Inferior parietal cortex (tissue), 1 donor: ENCODE measurements at regions not wholly inside any gene's neighbourhood (a gene's known extent, or its start where the extent isn't known, plus 50 kb on each side); places are given as distances from the start of the nearest gene placed in this dataset.

Experiments used
- DNase-seq: peaks from one replicate; pipeline ENCODE4 v3.0.0-alpha.2; 2016; ENCODE audit errors: extremely low spot score

DNA sequence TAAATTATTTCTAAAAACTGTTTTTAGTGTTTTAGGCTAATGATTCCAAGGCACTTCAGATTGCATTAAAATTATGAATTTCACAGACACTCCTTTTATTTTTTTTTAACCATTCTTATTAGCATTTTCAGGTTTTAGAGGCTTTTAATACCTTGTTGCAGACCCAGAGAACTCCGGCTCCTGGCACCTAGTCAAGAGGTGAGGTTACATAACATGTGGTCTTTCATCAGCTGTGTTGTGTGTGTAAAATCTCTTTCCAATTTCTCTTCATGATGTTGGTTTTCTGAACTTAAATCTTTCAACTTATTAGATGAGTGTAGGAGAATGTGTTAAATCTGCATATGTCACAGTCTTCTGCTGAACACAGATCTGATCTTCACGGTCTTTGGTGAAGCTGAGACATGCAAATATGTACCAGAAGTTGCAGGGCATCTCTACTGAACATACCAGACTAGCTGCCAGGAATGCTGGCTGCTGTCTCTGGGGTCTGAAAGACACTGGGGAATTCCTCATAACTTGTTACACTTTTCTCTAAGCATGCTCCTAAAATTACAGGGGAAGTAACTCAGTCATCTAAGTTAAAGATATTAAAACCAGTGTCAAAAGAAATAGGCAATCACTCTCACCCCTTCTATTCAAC, 1165.3 kb downstream of the EFNB2 start:
- DNase-seq = no peak

DNA sequence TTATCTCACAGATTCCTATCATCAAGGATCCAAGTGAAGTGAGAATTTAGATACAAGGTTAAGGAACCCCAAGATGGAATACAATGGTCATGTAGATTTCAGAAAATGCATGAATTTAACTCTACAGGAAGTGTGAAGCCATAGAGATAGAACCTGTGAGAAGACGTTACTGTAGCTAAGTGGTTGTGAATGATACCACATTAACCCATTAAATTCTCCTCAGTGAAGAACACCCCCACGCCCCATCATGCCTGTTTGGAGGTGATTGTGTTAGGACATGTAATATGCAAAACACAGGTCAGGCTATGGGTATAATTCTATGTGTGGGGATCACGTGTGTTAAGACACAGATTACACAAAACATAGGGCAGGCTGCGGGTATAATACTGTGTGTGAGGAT, 1166.7 kb downstream of the EFNB2 start:
- no peak for DNase-seq

DNA sequence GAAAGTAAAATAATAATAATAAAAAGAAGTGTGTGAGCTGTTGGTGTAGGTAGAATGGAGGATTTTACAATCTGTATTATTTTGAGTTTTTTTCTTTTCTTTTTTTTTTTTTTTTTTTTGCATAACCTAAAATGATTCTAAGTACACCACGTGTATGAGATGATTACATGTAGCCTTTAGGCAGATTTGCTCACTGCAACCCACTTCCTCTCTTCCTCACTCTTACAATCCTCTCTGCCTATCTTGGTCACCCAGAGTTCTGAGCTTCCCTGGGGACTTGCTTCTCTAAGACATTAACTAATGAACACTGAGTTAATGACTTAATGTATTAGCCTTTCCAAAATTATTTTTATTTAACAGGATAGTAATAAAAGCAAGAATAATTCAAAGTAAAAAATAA, 1169.6 kb downstream of the EFNB2 start:
- no peak for DNase-seq

DNA sequence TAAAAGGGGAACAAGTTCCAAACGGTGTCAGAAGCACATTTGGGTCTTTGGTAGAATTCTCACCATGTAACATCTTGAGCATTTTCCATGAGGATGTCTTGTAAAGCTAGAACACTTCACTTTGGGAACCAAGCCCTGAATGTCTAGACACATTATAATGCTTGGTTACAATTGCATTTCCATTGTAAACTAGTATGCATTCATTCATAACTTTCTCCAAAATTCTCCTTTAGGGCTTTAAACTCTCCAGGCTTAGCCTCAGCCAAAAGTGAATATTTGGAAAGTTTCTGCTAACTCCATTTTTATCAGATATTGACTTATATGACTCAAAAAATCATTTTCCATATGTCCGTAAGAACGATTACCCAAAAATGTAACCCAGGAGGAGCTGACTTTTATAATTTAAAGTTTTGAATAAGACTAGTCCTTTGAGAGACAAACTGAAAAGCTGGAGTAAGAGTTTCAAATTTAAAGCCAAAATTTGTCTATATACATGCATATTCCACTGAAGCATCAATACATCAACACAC, 1170.4 kb downstream of the EFNB2 start:
- no peak for DNase-seq

DNA sequence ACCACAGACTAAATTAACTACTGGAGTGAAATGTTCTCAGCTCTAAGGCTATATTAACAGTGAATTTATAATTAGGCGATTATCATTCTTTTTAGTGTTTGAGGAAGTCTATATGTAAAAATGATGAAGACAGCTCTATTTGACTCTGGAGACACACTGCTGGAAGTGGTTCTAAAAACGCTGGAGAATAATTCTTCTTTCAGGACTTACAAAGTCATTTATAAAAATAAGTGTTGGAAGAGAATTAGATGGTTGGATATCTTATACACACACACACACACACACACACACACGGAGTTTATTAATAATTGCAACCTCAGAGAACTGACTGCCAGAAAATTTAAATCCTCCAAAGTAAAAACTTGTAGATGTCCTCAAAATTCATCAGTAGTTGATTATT, 1171.3 kb downstream of the EFNB2 start:
- no peak for DNase-seq

DNA sequence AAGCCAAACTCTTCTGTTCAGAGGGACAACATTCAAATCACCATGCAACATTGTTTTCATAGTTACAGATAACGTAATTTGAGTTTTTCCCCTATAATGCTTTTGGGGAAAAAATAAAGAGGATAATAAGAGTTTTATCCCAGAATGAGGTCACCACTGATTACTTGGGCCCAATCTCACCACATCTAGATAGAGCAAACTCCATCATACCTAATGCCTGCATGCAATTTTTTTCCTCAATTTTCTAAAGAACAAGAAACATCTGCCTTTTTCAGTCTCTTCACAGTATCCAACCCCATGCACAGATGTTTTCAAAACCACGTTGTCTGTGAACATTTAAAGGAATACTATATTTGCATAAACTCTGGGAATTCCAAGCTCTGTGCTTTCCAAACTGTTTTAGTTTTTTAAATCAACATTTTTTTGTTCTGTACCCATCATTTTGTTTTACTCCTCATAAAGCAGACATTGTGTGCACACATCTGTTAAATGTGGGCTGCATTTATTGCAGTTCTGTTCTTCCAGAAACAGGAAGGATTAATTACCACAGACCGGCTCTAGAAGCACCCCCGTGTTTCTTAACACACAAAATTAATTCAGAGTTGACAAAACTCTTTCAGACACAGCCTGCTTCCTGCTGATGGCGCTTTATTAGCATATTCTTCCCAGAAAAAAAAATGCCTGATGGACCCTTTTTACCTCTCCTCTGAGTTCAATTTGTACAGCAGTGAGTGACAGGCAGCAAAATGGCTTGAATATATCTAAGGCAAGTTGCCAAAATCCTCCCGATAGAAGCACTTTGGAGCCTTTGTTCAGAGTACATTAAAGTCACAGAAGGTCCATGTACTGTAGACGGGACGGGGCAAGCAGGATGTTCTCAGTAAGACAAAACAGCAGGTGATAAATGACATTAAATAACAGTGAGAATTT, 1171.9 kb downstream of the EFNB2 start:
- peak; percentile 7 for DNase-seq

DNA sequence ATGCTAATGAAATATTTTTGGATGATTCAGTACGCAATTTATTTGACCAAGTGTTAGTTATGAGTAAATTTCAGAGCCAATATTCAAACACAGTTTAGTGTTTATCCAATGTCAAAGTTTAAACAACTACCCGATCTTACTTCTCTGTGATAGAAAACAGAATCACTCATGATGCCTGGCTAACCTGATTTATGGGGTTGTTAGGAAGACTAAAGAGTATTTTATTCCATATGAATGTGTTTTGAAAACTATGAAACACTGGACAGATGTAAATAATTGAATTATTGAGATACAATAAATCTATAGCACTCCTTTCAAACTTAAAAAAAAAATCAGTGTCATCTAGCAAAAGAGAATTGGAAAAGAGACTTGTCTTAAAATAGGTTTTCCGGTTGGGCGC, 1181.8 kb downstream of the EFNB2 start:
- DNase-seq = no peak

DNA sequence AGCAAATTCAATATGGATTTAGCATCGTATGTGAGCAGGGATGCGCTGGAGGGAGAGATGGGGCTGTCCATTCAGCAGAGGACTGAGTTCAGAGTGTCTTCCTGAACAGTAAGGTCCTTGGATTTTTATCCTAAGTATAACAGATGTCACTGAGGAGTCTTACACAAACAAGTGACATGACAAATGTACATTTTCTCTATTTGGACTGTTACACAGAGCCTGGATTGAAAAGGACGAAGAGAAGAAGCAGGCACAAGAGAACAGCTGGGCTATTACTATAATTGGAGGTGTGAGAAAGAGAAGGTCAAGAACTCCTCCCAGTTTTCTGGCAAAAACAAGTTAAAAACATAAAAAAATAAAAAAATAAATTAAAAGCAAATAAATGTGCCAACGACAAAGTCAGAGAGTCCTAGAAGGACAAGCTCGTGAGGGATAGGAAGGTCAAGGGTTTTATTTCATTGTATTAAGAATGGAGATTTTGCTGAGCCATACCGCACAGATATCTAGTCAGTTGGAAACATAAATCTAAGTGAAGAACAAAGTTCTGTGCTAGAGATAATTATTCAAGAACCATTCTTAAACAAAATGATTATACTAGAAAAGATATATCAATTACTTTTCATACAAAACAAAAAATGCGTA, 1186.3 kb downstream of the EFNB2 start:
- no peak for DNase-seq

DNA sequence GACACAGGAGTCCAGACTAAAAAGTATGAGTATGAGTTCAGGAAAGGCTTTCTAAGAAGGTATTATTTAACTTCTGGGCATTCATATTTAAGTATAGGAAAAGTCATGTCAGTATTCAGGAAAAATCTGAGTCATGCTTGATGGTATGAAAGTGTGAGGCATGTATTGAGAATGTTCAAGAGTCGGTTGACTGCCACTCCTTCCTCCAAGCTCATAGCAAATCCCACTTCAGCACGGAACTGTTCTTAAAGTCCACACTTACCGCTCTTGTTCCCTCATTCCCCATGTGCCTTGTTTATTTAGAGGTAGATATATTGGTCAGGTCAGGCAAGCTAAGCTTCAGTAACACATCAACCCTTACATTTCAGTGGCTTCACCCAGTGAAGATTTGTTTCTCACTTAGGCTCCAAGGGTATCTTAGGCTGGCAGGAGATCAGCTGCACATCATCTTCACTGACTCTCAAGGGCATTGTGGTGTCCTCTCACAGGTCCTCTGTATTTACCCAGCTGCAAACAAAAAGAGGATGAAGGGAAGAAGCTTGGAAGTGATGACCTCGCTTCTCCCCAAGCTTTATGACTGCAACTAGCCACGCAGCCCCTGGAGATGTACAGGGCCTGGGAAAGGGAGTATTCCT, 1189.2 kb downstream of the EFNB2 start:
- no peak for DNase-seq

DNA sequence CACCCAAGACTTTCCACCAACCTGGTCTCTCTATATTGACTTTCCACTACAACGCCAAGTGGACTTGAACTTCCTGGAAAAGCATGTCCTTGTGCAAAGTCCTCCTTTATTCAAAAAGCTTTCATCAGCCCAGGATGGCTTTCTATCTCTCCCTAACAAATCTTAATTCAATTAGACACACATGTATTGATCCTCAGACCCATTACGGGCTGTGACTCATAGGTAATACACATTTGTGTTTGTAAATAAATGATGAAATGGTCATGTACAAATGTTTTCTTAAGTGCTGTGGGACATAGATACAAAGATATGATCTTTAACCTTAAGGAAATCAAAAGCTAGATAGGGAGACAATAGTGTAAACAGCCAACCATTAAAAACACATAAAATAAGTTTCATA, 1189.7 kb downstream of the EFNB2 start:
- no peak for DNase-seq

DNA sequence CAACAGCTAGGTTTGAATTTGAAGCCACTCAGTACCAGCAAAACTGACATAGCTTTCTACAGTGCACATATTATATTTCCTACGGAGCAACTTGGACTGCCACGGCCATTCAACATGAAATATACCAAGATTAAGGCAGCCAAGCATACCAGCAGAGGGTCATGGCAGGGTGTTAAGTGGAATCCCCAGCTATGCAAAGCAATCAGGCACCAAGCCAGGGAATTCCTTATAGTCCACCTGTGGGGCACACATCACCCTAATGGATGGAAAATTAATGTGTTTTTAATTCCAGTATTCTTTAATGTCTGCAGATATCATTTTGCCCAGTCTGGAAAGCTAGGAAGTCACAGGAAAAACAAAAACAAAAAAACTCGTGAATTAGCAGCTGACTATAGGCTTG, 1190.3 kb downstream of the EFNB2 start:
- DNase-seq = no peak

DNA sequence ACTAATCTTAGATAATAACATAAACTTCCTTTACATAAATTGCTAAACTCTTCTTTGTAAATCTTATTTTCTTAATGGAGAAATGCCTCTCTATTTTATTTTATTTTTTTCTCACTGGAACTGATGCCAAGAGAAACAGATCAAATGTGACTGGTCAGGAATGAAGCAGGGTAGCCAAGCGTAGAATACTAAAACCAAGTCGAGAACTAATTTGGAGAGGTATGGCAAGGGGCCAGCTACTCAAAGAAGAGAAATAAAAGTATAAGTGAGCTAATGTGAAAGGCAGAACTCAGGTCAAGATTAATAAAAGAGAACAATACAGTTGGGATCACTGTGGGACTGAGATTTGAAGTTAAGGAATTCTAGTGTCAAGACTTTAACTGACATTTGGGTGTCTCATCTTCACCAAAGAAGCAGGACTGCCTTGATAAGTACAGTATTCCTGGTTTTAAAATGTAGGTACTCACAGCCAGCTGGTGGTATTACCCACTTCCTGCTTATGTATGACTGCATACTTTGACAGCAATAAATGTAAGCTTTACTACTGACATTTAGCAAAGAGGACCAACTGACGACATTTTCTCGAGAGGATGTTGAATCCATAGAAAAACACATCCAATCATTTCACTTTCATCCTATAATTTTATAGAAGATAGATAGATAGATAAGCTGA, 1192.2 kb downstream of the EFNB2 start:
- no peak for DNase-seq

DNA sequence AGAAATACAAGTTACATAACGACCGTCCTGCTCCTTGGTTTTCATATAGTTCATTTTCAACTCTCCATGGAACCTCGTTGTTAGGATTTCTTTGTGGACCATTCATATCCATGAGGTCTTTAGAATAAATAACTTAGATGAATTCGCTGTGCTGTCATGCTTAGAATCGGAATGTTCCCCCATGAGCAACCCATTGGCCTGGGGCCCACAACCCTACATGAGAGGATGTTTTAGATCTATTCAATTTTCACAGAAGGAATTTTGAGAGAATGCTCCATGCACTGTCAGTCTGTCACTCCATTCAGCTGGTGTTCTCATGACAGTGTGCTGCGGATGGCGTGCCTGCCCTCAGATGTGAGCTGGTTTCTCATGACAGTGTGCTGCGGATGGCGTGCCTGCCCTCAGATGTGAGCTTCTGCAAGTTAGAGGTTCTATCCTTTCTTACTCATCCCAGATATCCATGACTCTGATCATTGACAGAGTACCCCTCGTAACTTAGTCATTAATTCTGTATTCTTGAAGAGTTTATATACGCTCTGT, 1193.1 kb downstream of the EFNB2 start:
- DNase-seq = no peak

DNA sequence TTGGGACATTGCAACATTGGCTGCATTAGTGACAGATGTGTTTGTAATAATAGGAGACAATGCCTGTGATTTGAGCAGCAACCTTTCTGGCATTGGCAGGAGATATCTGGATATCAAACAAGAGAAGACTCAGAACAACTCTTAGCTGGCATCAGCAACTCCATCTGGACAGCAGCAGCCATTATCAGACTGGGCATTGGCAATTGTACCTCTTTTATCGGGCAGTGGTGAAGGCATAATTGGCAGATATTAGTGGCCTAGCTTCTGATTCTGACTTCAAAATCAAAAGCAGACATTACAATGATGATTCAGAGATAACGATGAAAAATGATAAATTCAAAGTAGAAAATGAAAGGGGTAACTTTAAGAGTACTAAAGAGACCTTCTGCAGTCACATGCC, 1193.7 kb downstream of the EFNB2 start:
- DNase-seq = no peak

DNA sequence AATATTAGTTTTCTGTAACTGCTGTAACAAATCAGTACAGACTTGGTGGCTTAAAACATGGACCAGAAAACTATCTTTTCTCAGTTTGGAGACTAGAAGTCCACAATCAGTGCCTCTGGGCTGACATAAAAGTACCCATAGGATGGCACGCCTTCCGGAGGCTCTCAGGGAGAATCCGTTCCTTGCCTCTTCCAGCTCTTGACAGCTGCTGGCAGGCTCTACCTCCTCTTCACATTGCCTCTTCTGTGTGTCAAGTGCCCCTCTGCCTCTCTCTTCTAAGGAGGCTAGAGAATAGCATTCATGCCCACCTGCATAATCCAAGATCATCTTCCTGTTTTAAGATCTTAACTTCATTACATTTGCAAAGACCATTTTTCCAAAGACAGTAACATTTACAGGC, 1194.2 kb downstream of the EFNB2 start:
- DNase-seq = no peak

DNA sequence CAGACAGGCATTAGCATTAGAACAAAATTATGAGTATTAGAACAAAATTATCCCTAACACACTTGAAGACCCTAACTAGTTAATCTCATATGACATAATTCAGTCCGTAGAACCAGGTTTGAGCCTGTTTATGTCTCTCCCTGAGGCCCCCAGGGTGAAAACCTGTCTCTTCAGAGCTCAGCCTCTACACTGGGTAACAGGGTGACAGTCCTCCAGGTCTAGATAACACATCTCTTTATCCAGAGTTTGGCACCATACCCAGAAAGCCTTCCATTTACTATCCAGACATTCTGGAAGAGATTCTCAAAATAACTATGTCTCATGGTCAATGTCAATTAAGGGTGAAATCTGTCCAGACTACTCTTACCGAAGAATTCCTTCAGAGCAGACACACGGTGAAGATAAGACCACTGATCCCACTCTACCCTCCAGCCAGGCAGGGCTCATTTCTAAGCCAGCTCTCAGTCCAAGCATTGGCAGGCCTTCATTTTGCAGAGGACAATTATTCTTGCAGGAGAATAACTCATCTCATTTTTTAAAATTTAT, 1195.3 kb downstream of the EFNB2 start:
- no peak for DNase-seq

DNA sequence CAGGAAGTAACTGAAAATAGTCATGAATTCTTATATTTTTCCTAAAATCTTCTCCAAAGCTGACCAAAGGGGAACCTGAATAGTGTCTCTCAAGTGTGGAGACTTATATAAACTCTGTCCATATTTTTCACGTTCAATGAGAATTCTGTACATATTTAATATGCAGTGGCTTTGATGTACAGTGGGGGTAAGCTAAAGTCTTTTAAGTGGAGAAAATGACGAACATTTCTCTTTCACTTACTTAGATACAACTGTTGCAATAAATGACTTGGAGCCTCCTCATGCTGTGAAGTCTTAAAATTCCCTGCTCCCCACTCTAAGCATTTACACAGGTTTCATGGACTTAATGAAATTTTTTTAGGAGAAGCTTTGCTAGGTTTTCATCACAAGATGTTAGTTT, 1196.7 kb downstream of the EFNB2 start:
- DNase-seq = no peak

DNA sequence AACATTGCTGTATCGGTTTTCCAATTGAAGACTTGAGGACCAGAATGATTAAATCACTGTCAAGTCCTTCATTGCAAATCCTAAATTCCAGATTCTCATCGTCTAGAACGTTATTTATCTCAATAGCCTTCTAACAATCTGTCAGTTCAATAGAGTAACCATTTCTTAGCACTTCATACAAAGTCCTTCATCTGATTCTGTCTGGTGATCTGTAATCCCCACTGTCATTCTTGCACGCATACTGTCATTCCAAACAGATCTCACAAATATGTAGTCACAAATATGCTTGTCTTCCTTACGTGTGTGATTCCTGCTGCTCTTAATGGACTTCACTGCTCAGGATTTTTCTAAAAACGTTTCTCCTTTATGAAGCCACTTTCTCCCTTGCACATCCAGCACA, 1197.5 kb downstream of the EFNB2 start:
- no peak for DNase-seq

DNA sequence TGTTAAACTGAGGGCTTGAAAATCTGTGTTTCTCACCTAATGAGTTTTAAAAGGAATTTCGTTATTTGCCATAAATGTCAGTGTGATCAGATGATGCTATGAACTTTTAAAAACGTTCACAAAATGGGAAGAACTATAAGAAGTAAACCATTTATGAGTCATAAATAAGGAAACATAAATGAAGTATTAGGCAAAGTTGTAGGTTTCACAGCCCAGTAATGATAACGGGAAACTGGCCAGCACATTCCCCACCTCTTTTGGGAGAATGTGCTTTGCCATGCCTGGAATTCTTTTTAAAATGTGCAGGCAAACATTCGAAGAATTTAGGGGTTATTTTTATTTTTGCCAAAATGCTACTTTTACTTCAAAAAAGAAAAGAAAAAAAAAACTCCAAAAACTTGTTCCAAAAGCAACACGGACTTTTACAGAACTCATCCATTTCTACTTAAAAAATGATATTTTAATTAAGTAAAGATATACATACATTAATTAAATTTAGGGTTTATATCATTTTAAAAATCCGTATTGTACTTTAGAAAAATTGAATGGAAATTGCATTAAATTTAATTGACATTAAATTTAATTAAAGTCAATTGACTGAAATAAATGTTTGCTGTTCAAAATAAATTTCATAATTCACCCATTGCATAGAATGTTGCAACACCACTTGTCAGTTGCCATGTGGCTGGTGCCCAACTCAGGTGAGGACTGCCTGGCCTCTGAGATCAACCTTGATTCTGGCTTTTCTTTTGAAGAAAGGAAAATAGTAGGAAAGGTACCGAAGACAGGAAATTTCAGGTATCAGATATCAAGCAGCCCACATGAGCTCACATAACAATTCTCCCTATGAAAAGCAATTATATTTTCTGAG, 1198.5 kb downstream of the EFNB2 start:
- no peak for DNase-seq

DNA sequence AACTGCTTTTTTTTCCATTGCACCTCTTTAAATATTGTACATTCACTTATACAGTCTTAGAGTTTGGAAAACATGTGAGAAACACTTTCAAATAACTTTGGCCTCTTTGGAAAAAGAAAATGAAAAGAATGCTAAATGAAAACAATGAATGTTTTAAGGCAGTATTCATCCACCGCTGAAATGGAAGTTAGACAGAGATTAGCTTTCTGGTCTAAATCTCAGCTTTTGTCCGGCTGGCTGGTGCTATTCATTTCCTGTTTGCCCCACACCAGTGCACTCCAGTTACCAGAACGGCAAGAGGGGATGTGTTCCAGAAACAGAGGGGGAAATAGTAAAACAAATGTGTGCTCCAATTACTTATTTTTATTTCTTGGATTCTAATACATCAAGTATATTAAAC, 1201.3 kb downstream of the EFNB2 start:
- no peak for DNase-seq
